ENCODE measurements at regions not wholly inside any gene's neighbourhood (a gene's known extent, or its start where the extent isn't known, plus 50 kb on each side); places are given as distances from the start of the nearest gene placed in this dataset.

DNA sequence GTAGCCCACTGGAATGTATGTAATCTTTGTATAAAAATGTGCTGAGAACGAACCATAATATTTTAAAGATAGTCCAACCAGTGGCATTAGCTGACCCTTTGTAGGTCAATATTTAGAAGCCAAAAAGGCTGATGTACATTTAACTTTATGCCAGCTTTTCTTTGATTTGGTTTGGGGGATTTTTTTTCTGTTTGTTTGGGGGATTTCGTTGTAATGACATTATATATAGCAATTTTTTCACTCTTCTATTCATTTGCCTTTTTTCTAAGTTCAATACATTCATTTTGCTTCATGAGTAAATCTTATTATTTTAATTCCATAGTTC lies 382.0 kb upstream of the NOCT start:
- Histone ChIP-seq H4K5ac (ENCODE audit: low read depth, low read length) (no peak overlapping the region), H3K9ac (ENCODE audit: low read depth, low read length) (no peak overlapping the region), H2BK15ac (ENCODE audit: low read depth, low read length) (no peak overlapping the region), H2AK5ac (ENCODE audit: low read depth, low read length) (no peak overlapping the region), H2AK9ac (replicated peaks; ENCODE audit: low read depth, low read length, poor library complexity) (no peak overlapping the region), H2BK5ac (ENCODE audit: low read depth, low read length, poor library complexity, severe bottlenecking) (no peak overlapping the region), H3K4me3 (ENCODE audit: insufficient read depth, low read depth, low read length) (no peak overlapping the region), H3K18ac (ENCODE audit: low read depth, low read length) (no peak overlapping the region), H4K20me1 (ENCODE audit: insufficient read depth, low read length) (no peaks in the 10 kb centered on the region), H3K14ac (replicated peaks; ENCODE audit: low read depth, low read length) (no peak overlapping the region), H4K91ac (ENCODE audit: insufficient read depth, low read depth, low read length) (no peak overlapping the region), H3K27me3 (ENCODE audit: control insufficient read depth, insufficient read depth, low read length) (peaks cover 2% of the 10 kb centered on the region), H3K4me2 (ENCODE audit: low read depth, low read length) (no peak overlapping the region), H2BK20ac (ENCODE audit: low read depth, low read length) (no peak overlapping the region), H3K27ac (ENCODE audit: insufficient read depth, low read length) (no peak overlapping the region), H3K9me3 (ENCODE audit: control insufficient read depth, insufficient read depth, low read length) (no peaks in the 10 kb centered on the region), H3K4me1 (ENCODE audit: control insufficient read depth, insufficient read depth, low read length) (no peaks in the 10 kb centered on the region), H3K36me3 (ENCODE audit: control insufficient read depth, insufficient read depth, low read length) (no peaks in the 10 kb centered on the region), H2BK120ac (ENCODE audit: low read depth, low read length) (no peak overlapping the region), H3K56ac (ENCODE audit: extremely low read depth, insufficient read depth, low read length) (no peak overlapping the region), H3K9me1 (ENCODE audit: insufficient read depth, low read length) (no peaks in the 10 kb centered on the region), H3K79me1 (ENCODE audit: low read depth in 1 of 2, low read length in 2 of 2) (no peaks in the 10 kb centered on the region), H3K4ac (ENCODE audit: low read depth, low read length) (no peak overlapping the region), H4K8ac (ENCODE audit: low read depth in 2 of 2, low read length in 2 of 2) (no peak overlapping the region), H3K23ac (ENCODE audit: low read depth, low read length) (no peak overlapping the region), H2AFZ (replicated peaks; ENCODE audit: low read length, poor library complexity) (no peak overlapping the region)
- ChIA-PET POLR2A (ENCODE audit: unreplicated experiment) (no interaction called here), CTCF (no interaction called here)
- no peak for ATAC-seq (ENCODE audit: low read depth)
- no peak for TF ChIP-seq CEBPB (IDR thresholded peaks at IDR 0.05; ENCODE audit: low read depth, low read length)
- TF ChIP-seq POLR2A (IDR thresholded peaks at IDR 0.05; ENCODE audit: low read depth, low read length), result no peak
- TF ChIP-seq, protein P1, sequence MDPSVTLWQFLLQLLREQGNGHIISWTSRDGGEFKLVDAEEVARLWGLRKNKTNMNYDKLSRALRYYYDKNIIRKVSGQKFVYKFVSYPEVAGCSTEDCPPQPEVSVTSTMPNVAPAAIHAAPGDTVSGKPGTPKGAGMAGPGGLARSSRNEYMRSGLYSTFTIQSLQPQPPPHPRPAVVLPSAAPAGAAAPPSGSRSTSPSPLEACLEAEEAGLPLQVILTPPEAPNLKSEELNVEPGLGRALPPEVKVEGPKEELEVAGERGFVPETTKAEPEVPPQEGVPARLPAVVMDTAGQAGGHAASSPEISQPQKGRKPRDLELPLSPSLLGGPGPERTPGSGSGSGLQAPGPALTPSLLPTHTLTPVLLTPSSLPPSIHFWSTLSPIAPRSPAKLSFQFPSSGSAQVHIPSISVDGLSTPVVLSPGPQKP (IDR thresholded peaks at IDR 0.05; ENCODE audit: borderline replicate concordance, low read depth, low read length), result no peak
- TF ChIP-seq NFE2L2 (IDR thresholded peaks at IDR 0.05; ENCODE audit: low read depth, low read length), result no peak
- TF ChIP-seq, protein P2, sequence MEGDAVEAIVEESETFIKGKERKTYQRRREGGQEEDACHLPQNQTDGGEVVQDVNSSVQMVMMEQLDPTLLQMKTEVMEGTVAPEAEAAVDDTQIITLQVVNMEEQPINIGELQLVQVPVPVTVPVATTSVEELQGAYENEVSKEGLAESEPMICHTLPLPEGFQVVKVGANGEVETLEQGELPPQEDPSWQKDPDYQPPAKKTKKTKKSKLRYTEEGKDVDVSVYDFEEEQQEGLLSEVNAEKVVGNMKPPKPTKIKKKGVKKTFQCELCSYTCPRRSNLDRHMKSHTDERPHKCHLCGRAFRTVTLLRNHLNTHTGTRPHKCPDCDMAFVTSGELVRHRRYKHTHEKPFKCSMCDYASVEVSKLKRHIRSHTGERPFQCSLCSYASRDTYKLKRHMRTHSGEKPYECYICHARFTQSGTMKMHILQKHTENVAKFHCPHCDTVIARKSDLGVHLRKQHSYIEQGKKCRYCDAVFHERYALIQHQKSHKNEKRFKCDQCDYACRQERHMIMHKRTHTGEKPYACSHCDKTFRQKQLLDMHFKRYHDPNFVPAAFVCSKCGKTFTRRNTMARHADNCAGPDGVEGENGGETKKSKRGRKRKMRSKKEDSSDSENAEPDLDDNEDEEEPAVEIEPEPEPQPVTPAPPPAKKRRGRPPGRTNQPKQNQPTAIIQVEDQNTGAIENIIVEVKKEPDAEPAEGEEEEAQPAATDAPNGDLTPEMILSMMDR (conservative IDR thresholded peaks at IDR 0.05; ENCODE audit: low read depth, low read length), result no peak
- TF ChIP-seq RAD21 (IDR thresholded peaks at IDR 0.05; ENCODE audit: low read length), result no peak
- no peak for TF ChIP-seq RFX5 (IDR thresholded peaks at IDR 0.05; ENCODE audit: low read depth, low read length)
- no peak for TF ChIP-seq USF2 (IDR thresholded peaks at IDR 0.05; ENCODE audit: low read depth, low read length)
- no peak for TF ChIP-seq MXI1 (IDR thresholded peaks at IDR 0.05; ENCODE audit: borderline replicate concordance, low read depth, low read length)
- no peak for TF ChIP-seq CHD1 (IDR thresholded peaks at IDR 0.05; ENCODE audit: low read depth, low read length)
- no peak for TF ChIP-seq RCOR1 (IDR thresholded peaks at IDR 0.05; ENCODE audit: insufficient replicate concordance, low read length)
- TF ChIP-seq FOS (IDR thresholded peaks at IDR 0.05; ENCODE audit: low read depth, low read length), result no peak
- no peak for TF ChIP-seq MAZ (IDR thresholded peaks at IDR 0.05; ENCODE audit: borderline replicate concordance, low read depth, low read length)
- no peak for TF ChIP-seq MAFK (IDR thresholded peaks at IDR 0.05; ENCODE audit: low read depth, low read length)
- TF ChIP-seq SMC3 (IDR thresholded peaks at IDR 0.05; ENCODE audit: low read depth, low read length), result no peak
- no peak for DNase-seq
- dilution Hi-C loops (cut with HindIII; ENCODE audit: low sequenced_read_pairs, unreplicated experiment), result no loop called here
- WGBS, 2 experiments (ENCODE audit: extremely low coverage in 2 of 2, insufficient read length in 1 of 2), result no CpG with 5 or more reads among the region's 2 CpGs
- BruUV-seq (replicated peaks), result no TSS peak
- intact Hi-C loops (cut with micrococcal nuclease), result no loop called here
- in situ Hi-C loops (cut with MboI; ENCODE audit: low sequenced_read_pairs), result no loop called here
